OCI-M2 (cell line): ENCODE measurements at regions not wholly inside any gene's neighbourhood (a gene's known extent, or its start where the extent isn't known, plus 50 kb on each side); places are given as distances from the start of the nearest gene placed in this dataset.

Experiments
- DNase-seq: peaks from one replicate; lab custom pipeline; 2025; ENCODE audit not compliant: unreplicated experiment; lab: John Stamatoyannopoulos, UW

- DNase-seq, result no peak
These were observed 283.9 kb upstream of the ACVR2A start for GRCh38 chr2:147560810-147561535.

GRCh38 chr2:147559070-147559725 lies 285.6 kb upstream of the ACVR2A start:
- DNase-seq, result no peak

- no peak for DNase-seq
These were observed 286.2 kb upstream of the ACVR2A start for GRCh38 chr2:147558620-147559019.

- no peak for DNase-seq
These were observed 290.2 kb upstream of the ACVR2A start for GRCh38 chr2:147554521-147555107.

- no peak for DNase-seq
These were observed 291.0 kb upstream of the ACVR2A start for GRCh38 chr2:147553775-147554271.

GRCh38 chr2:147550995-147551731 lies 293.7 kb upstream of the ACVR2A start:
- DNase-seq, result no peak

- DNase-seq, result no peak
These were observed 295.8 kb upstream of the ACVR2A start for GRCh38 chr2:147549054-147549453.

GRCh38 chr2:147548451-147548850 lies 296.4 kb upstream of the ACVR2A start:
- DNase-seq, result no peak

GRCh38 chr2:147547440-147547839 lies 297.4 kb upstream of the ACVR2A start:
- DNase-seq, result no peak

GRCh38 chr2:147546109-147546508 lies 298.7 kb upstream of the ACVR2A start:
- no peak for DNase-seq

GRCh38 chr2:147543056-147543455 lies 301.8 kb upstream of the ACVR2A start:
- no peak for DNase-seq

GRCh38 chr2:147542351-147542750 lies 302.5 kb upstream of the ACVR2A start:
- no peak for DNase-seq

- DNase-seq, result no peak
These were observed 303.5 kb upstream of the ACVR2A start for GRCh38 chr2:147541314-147541713.

GRCh38 chr2:147538821-147539220 lies 306.0 kb upstream of the ACVR2A start:
- DNase-seq, result no peak

GRCh38 chr2:147538088-147538487 lies 306.7 kb upstream of the ACVR2A start:
- no peak for DNase-seq

GRCh38 chr2:147531269-147531668 lies 313.6 kb upstream of the ACVR2A start:
- no peak for DNase-seq

- no peak for DNase-seq
These were observed 314.8 kb upstream of the ACVR2A start for GRCh38 chr2:147530033-147530432.

GRCh38 chr2:147525819-147526489 lies 318.9 kb upstream of the ACVR2A start:
- no peak for DNase-seq

- DNase-seq, result no peak
These were observed 319.9 kb upstream of the ACVR2A start for GRCh38 chr2:147524912-147525311.

GRCh38 chr2:147523415-147523814 lies 321.4 kb upstream of the ACVR2A start:
- DNase-seq, result no peak

- no peak for DNase-seq
These were observed 322.9 kb upstream of the ACVR2A start for GRCh38 chr2:147521936-147522335.
